DND-41 (cell line): ENCODE measurements at regions not wholly inside any gene's neighbourhood (a gene's known extent, or its start where the extent isn't known, plus 50 kb on each side); places are given as distances from the start of the nearest gene placed in this dataset.

Experiments
- ATAC-seq: fragments of 200-7000 bp; cut with Tn5 transposase; 3 replicates; pipeline ENCODE4 v1.9.1; 2021; ENCODE audit warnings: low read depth; ENCODE audit not compliant: insufficient read depth
- DNase-seq: peaks from one replicate; pipeline ENCODE4 v3.0.0-alpha.2; 2020
- H2AFZ ChIP-seq: 2 replicates; pipeline ENCODE4 v1.6.0; 2012; ENCODE audit warnings: low read depth, low read length
- H3K27ac ChIP-seq: 2 replicates; pipeline ENCODE4 v1.5.1; 2012; ENCODE audit warnings: low read length, inconsistent platforms
- H3K27me3 ChIP-seq: fragments of 200-600 bp; sonication (generic); 2 replicates; pipeline ENCODE4 v1.6.0; 2012; ENCODE audit warnings: low read length, mild to moderate bottlenecking, inconsistent platforms; ENCODE audit not compliant: insufficient read depth, poor library complexity
- H3K36me3 ChIP-seq: 2 replicates; pipeline ENCODE4 v1.5.1; 2012; ENCODE audit warnings: low read length, inconsistent platforms; ENCODE audit not compliant: insufficient read depth
- H3K4me1 ChIP-seq: 2 replicates; pipeline ENCODE4 v1.5.1; 2012; ENCODE audit warnings: mild to moderate bottlenecking, low read length; ENCODE audit not compliant: insufficient read depth
- H3K4me2 ChIP-seq: 2 replicates; pipeline ENCODE4 v1.6.0; 2012; ENCODE audit warnings: mild to moderate bottlenecking, moderate library complexity, low read length, inconsistent platforms; ENCODE audit not compliant: insufficient read depth
- H3K4me3 ChIP-seq, 2 experiments: fragments of 200-600 bp in 1 of 2; shearing (Covaris generic) in 1 of 2; 2 replicates each; pipeline ENCODE4 v1.5.1; 2012 to 2016; ENCODE audit warnings: inconsistent platforms in 2 of 2, low read length in 2 of 2, mild to moderate bottlenecking in 2 of 2, low read depth in 1 of 2, moderate library complexity in 1 of 2
- H3K79me2 ChIP-seq: 2 replicates; pipeline ENCODE4 v1.6.0; 2012; ENCODE audit warnings: low read length, inconsistent platforms; ENCODE audit not compliant: insufficient read depth
- H3K9ac ChIP-seq: 2 replicates; pipeline ENCODE4 v1.6.0; 2012; ENCODE audit warnings: low read depth, mild to moderate bottlenecking, inconsistent platforms, low read length, moderate library complexity
- H3K9me3 ChIP-seq: 2 replicates; pipeline ENCODE4 v1.5.1; 2012; ENCODE audit warnings: low read length, moderate library complexity, mild to moderate bottlenecking, inconsistent platforms; ENCODE audit not compliant: insufficient read depth, severe bottlenecking
- H4K20me1 ChIP-seq: 2 replicates; pipeline ENCODE4 v1.6.0; 2012; ENCODE audit warnings: low read length; ENCODE audit not compliant: insufficient read depth
- EZH2 ChIP-seq: IDR thresholded peaks from 3 replicates; pipeline ENCODE4 v1.6.1; 2012; ENCODE audit warnings: borderline replicate concordance, low read depth, mild to moderate bottlenecking, moderate library complexity, low read length, inconsistent platforms; ENCODE audit not compliant: severe bottlenecking
- TF ChIP-seq, protein P1 (sequence below): IDR thresholded peaks from 2 replicates; pipeline ENCODE4 v1.5.1; 2012; ENCODE audit warnings: borderline replicate concordance, low read length, moderate library complexity, mild to moderate bottlenecking; ENCODE audit not compliant: poor library complexity, severe bottlenecking; ENCODE audit errors: extremely low read depth

DNA sequence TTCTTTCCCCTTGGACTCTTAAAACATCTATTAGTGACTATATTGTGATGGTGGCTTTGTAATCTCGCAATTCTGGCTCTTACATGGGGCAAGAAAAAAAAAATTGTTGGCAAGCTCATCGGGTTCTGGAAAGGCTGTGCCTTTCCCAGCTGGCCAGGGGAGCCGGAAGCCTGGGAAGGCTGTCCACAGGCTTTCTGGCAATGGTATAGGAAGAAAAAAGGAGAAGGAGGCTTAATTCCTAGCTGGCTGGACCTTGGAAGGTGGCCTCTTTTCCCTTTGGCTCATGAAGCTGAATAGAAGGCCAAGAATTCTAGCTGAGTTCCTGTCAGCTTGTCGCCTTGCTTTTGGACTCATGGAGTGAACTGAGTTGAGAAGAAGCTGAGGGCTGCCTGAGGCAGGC lies 243.5 kb upstream of the SEMA6D start:
- H3K4me3 ChIP-seq, result no peak overlapping the region
- H3K4me2 ChIP-seq, result no peak overlapping the region
- H3K79me2 ChIP-seq, result no peaks in the 10 kb centered on the region
- no peak for TF ChIP-seq EZH2
- TF ChIP-seq, protein P1, sequence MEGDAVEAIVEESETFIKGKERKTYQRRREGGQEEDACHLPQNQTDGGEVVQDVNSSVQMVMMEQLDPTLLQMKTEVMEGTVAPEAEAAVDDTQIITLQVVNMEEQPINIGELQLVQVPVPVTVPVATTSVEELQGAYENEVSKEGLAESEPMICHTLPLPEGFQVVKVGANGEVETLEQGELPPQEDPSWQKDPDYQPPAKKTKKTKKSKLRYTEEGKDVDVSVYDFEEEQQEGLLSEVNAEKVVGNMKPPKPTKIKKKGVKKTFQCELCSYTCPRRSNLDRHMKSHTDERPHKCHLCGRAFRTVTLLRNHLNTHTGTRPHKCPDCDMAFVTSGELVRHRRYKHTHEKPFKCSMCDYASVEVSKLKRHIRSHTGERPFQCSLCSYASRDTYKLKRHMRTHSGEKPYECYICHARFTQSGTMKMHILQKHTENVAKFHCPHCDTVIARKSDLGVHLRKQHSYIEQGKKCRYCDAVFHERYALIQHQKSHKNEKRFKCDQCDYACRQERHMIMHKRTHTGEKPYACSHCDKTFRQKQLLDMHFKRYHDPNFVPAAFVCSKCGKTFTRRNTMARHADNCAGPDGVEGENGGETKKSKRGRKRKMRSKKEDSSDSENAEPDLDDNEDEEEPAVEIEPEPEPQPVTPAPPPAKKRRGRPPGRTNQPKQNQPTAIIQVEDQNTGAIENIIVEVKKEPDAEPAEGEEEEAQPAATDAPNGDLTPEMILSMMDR, result no peak
- H3K9me3 ChIP-seq, result no peaks in the 10 kb centered on the region
- DNase-seq (no peak), ATAC-seq (no peak)
- no peak overlapping the region for H3K27ac ChIP-seq
- no peaks in the 10 kb centered on the region for H3K36me3 ChIP-seq
- H3K4me1 ChIP-seq, result no peaks in the 10 kb centered on the region
- H3K9ac ChIP-seq, result no peak overlapping the region
- no peak overlapping the region for H2AFZ ChIP-seq
- H4K20me1 ChIP-seq, result no peaks in the 10 kb centered on the region
- H3K27me3 ChIP-seq, result no peaks in the 10 kb centered on the region

DNA sequence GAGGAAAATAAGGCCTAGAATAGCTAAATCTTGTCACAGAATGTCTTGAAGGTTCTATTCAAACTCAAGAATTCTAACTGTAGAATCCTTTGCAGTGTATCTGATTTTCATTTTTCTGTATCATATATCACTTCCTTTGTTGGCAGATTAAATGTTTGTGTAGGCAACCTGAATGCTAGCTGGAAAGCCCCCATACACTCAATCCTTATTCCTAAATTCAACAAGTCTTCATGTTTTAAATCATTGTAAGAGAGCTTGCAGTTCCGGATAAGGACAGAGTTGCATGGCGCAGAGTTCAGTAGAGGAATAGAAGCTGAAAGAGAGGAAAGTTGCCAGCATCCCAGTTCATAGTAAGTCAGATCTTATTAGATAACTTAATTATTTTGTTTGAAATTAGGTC lies 242.0 kb upstream of the SEMA6D start:
- H2AFZ ChIP-seq, result no peak overlapping the region
- H3K4me2 ChIP-seq, result no peak overlapping the region
- H4K20me1 ChIP-seq, result no peaks in the 10 kb centered on the region
- DNase-seq (no peak), ATAC-seq (no peak)
- H3K27me3 ChIP-seq, result no peaks in the 10 kb centered on the region
- no peaks in the 10 kb centered on the region for H3K79me2 ChIP-seq
- no peak overlapping the region for H3K27ac ChIP-seq
- no peak overlapping the region for H3K4me3 ChIP-seq
- no peaks in the 10 kb centered on the region for H3K4me1 ChIP-seq
- H3K9me3 ChIP-seq, result no peaks in the 10 kb centered on the region
- no peak for TF ChIP-seq EZH2
- TF ChIP-seq, protein P1, result no peak
- no peak overlapping the region for H3K9ac ChIP-seq
- no peaks in the 10 kb centered on the region for H3K36me3 ChIP-seq

DNA sequence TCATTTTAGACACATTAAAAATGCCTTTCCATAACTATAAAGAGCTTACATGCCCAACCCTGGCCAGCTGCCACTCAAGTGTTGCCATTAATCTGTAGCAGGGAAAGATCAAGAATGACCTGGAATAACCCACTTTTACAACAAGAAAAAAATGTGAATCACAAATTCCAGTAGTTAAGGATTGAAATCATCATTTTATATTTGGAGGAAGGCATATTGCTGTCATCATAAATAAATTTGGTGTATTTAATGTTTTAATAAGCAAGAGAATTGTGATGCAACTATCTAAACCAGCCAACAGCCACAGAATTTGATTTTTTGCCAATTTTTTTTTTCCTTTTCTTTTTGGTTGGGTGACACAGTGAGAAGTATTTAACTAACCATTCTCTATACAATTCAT lies 240.0 kb upstream of the SEMA6D start:
- no peak for DNase-seq
- Histone ChIP-seq H3K9ac (no peak overlapping the region), H3K27me3 (no peaks in the 10 kb centered on the region), H3K9me3 (no peaks in the 10 kb centered on the region), H3K36me3 (no peaks in the 10 kb centered on the region), H3K4me2 (no peak overlapping the region), H3K4me3 (no peak overlapping the region), H4K20me1 (no peaks in the 10 kb centered on the region), H2AFZ (no peak overlapping the region), H3K4me1 (no peaks in the 10 kb centered on the region), H3K79me2 (no peaks in the 10 kb centered on the region), H3K27ac (no peak overlapping the region)
- TF ChIP-seq EZH2, result no peak
- TF ChIP-seq, protein P1, result no peak
- ATAC-seq, result no peak

DNA sequence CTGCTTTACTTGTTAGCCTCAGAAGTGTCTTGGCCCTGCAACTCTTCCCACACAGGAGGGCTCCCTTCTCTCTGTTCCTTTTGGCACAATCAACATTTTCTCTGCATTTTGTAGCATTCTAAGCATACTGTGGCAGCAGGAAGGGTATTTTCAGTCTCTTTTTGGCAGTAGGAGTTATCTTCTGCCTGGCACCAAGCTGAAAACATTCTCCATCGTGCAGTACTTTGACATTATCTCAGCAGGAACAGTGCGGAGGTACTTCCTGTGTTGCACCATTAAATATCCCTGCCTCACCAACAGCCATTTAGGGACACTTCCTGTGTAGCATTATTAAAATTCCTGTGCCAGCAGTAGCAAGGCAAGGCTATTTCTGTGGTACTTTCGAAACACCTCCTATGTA lies 233.2 kb upstream of the SEMA6D start:
- Histone ChIP-seq H2AFZ (no peak overlapping the region; the same call in 1 of the 2 replicates), H3K27me3 (no peaks in the 10 kb centered on the region), H4K20me1 (no peaks in the 10 kb centered on the region), H3K4me2 (no peak overlapping the region), H3K9ac (no peak overlapping the region), H3K79me2 (no peaks in the 10 kb centered on the region), H3K36me3 (no peaks in the 10 kb centered on the region), H3K4me3 (no peak overlapping the region), H3K4me1 (no peaks in the 10 kb centered on the region), H3K9me3 (no peaks in the 10 kb centered on the region), H3K27ac (no peak overlapping the region)
- no peak for TF ChIP-seq EZH2
- TF ChIP-seq, protein P1, result no peak
- DNase-seq (no peak), ATAC-seq (no peak)
